CD8-positive, alpha-beta memory T cell (primary cell): ENCODE measurements at regions not wholly inside any gene's neighbourhood (a gene's known extent, or its start where the extent isn't known, plus 50 kb on each side); places are given as distances from the start of the nearest gene placed in this dataset.
"Not testable (repeated sequence)": the region's sequence is repeated elsewhere in the genome, so short reads cannot be mapped to it uniquely, and the experiment has no call there.

ENCODE experiments used
- CTCF ChIA-PET: fragments of 350-600 bp; sonication (Branson Sonifier 250); formaldehyde crosslinking; loops from one replicate; lab custom pipeline; 2021; ENCODE audit warnings: antibody characterized with exemption; lab: Charles Lee
- POLR2A ChIA-PET: fragments of 350-600 bp; sonication (Branson Sonifier 250); formaldehyde crosslinking; loops from one replicate; lab custom pipeline; 2021; ENCODE audit warnings: antibody characterized with exemption; lab: Charles Lee
- DNase-seq, 5 donors: peaks; one replicate each; pipeline versions ENCODE4 v3.0.0 to v3.0.0-alpha.2; 2020 to 2022; ENCODE audit warnings: mixed read lengths in 1 of 5
- H3K27ac ChIP-seq: one replicate; pipeline ENCODE4 v1.7.0; 2013; ENCODE audit warnings: low read depth, mild to moderate bottlenecking, low read length, moderate library complexity
- H3K27me3 ChIP-seq: 2 replicates; pipeline ENCODE4 v1.7.0; 2013; ENCODE audit warnings: low read length, mild to moderate bottlenecking; ENCODE audit not compliant: insufficient read depth, poor library complexity, severe bottlenecking
- H3K36me3 ChIP-seq: 2 replicates; pipeline ENCODE4 v1.7.0; 2013; ENCODE audit warnings: mild to moderate bottlenecking, low read length, moderate library complexity; ENCODE audit not compliant: insufficient read depth
- H3K4me1 ChIP-seq: 2 replicates; pipeline ENCODE4 v1.7.0; 2013; ENCODE audit warnings: mild to moderate bottlenecking, low read length, moderate library complexity; ENCODE audit not compliant: insufficient read depth
- H3K4me3 ChIP-seq: 2 replicates; pipeline ENCODE4 v1.7.0; 2013; ENCODE audit warnings: mild to moderate bottlenecking, low read length
- H3K9me3 ChIP-seq: 2 replicates; pipeline ENCODE4 v1.7.0; 2013; ENCODE audit warnings: mild to moderate bottlenecking, low read length
- H3K27ac Mint-ChIP-seq, 8 donors: one replicate each; pipeline ENCODE4 v1.8.0; 2020 to 2021; ENCODE audit warnings: mixed read lengths in 8 of 8, mild to moderate bottlenecking in 6 of 8, inconsistent platforms in 3 of 8, moderate library complexity in 3 of 8
- H3K27me3 Mint-ChIP-seq, 2 donors: one replicate each; pipeline ENCODE4 v1.8.0; 2020 to 2021; ENCODE audit warnings: mixed read lengths in 2 of 2, mild to moderate bottlenecking in 1 of 2, moderate library complexity in 1 of 2
- H3K36me3 Mint-ChIP-seq, 3 donors: one replicate each; pipeline ENCODE4 v1.8.0; 2020 to 2021; ENCODE audit warnings: mixed read lengths in 3 of 3, inconsistent platforms in 1 of 3, mild to moderate bottlenecking in 1 of 3
- H3K4me1 Mint-ChIP-seq, 3 donors: one replicate each; pipeline ENCODE4 v1.8.0; 2020 to 2021; ENCODE audit warnings: mixed read lengths in 3 of 3, inconsistent platforms in 1 of 3, mild to moderate bottlenecking in 1 of 3
- H3K4me3 Mint-ChIP-seq, 7 donors: one replicate each; pipeline ENCODE4 v1.8.0; 2020 to 2021; ENCODE audit warnings: mixed read lengths in 7 of 7, mild to moderate bottlenecking in 6 of 7, moderate library complexity in 4 of 7, inconsistent platforms in 2 of 7
- H3K9me3 Mint-ChIP-seq, 5 donors: one replicate each; pipeline ENCODE4 v1.8.0; 2020 to 2022; ENCODE audit warnings: mixed read lengths in 5 of 5, mild to moderate bottlenecking in 3 of 5, moderate library complexity in 2 of 5, inconsistent platforms in 1 of 5

DNA sequence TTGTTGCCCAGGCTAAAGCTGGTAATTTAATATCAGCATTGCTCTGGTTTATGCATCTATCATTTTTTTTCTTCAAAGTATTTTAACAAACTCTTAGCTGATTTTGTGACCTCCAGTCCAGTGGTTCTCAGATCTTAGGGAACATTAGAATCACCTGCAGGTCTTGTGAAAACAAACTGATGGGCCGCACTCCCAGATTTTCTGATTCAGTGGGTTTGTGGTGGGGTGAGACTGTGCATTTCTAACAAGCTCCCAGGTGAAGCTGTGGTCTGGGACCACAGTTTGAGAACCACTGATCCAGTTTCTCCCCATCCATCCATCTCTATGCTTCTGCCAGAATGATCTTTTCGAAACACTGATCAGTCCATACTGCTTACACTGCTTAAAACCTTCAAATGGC is 305.7 kb upstream of the USP24 start:
- no peak overlapping the region for H3K4me3 Mint-ChIP-seq
- CTCF ChIA-PET = no interaction called here
- POLR2A ChIA-PET = no interaction called here

DNA sequence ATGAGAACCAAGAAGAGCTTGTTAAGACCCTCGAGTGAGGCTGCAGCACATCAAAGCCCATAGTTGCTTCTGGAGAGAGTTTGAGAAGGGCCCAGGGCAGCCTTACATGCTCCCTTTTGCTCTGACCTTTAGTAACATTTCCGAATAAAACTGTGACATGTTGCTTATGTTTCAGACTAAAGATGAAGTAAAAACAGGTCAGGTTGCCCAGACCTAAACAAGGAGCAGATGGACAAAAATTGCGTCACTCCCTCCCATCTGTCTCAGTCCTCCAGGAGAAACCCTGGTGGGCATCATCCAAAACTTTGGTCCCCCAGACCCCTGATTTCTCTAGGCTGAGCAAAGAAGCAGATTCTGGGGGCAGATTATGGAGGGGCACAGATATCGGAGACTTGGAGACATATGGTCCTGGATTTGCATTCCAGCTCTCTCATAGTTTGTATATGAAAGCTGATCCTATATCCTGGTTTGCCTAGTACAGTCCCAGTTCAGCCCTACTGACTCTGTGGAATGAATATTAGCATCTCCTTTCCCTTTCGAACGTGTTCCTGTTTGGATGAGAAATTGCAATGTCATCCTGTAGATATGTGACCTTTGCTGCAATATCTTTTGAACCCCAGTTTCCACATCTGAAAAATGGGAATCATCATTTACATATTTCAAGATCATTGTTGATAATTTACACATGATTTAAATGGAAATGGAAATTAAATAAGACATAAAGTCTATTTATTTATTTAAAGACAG is 304.9 kb upstream of the USP24 start:
- Histone ChIP-seq H3K4me1 (no peaks in the 10 kb centered on the region), H3K27ac (no peak overlapping the region), H3K4me3 (no peak overlapping the region), H3K36me3 (no peaks in the 10 kb centered on the region), H3K9me3 (no peaks in the 10 kb centered on the region), H3K27me3 (no peaks in the 10 kb centered on the region)
- Mint-ChIP-seq H3K4me1 (no peaks in the 10 kb centered on the region), H3K27ac (no peak overlapping the region), H3K27me3 (peaks cover 6 to 22% of the 10 kb centered on the region in 2 donors), H3K4me3 (no peak overlapping the region), H3K9me3 (no peaks in the 10 kb centered on the region), H3K36me3 (no peaks in the 10 kb centered on the region)
- CTCF ChIA-PET = no interaction called here
- POLR2A ChIA-PET = no interaction called here
- DNase-seq = no peak

More for the DNA sequence above, 305.7 kb upstream of the USP24 start:
- Mint-ChIP-seq H3K4me1 (no peaks in the 10 kb centered on the region), H3K36me3 (no peaks in the 10 kb centered on the region), H3K9me3 (no peaks in the 10 kb centered on the region), H3K27ac (no peak overlapping the region), H3K27me3 (peaks cover 6 to 17% of the 10 kb centered on the region in 2 donors)
- H3K36me3 ChIP-seq = no peaks in the 10 kb centered on the region
- H3K9me3 ChIP-seq = no peaks in the 10 kb centered on the region
- no peak overlapping the region for H3K27ac ChIP-seq
- no peaks in the 10 kb centered on the region for H3K4me1 ChIP-seq
- no peak for DNase-seq
- no peak overlapping the region for H3K4me3 ChIP-seq
- no peaks in the 10 kb centered on the region for H3K27me3 ChIP-seq

DNA sequence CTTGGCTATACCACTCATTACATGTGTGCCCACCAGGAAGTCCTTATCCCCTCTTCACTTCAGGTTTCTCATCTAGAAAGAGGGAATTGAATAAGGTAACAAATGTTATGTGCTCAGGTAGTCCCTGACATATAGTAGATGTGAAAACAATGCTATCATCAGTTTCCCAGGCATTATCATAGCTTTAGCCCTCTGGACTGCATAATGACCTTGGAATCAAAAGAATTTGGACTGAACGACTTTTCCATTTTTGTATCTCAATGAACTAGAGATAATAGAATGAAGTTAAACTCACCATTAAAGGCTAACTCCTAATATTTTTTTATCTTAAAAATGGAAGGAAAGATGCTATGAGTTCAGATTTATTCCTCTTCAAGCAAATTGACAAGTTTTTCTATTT is 304.1 kb upstream of the USP24 start:
- H3K27me3 ChIP-seq = no peaks in the 10 kb centered on the region
- H3K4me3 ChIP-seq = no peak overlapping the region
- H3K27me3 Mint-ChIP-seq = peaks cover 11 to 22% of the 10 kb centered on the region in 2 donors
- H3K9me3 ChIP-seq = no peaks in the 10 kb centered on the region
- no peaks in the 10 kb centered on the region for H3K9me3 Mint-ChIP-seq
- ChIA-PET POLR2A (no interaction called here), CTCF (no interaction called here)
- H3K27ac Mint-ChIP-seq = no peak overlapping the region
- no peaks in the 10 kb centered on the region for H3K36me3 Mint-ChIP-seq
- H3K36me3 ChIP-seq = no peaks in the 10 kb centered on the region
- no peaks in the 10 kb centered on the region for H3K4me1 Mint-ChIP-seq
- DNase-seq = no peak
- H3K4me1 ChIP-seq = no peaks in the 10 kb centered on the region
- H3K27ac ChIP-seq = no peak overlapping the region
- H3K4me3 Mint-ChIP-seq = no peak overlapping the region

DNA sequence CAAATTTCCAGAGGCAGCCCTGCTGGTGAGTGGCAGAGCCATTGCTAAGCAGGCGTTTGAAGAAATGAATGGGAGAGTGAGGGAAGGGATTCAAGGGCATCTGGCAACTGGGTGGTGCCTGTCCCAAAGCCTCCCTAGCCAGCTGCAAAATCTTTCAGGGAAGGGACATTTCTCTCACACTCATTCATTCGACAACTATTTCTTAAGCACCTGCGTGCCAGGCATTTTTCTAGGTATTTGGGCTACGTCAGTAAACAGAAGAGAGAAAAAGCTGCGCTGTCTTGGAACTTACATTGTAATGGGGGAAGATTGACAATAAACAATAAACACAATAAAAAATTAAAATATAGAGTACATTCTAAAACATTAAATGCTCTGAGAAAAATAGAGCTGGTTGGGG is 301.9 kb upstream of the USP24 start:
- H3K9me3 Mint-ChIP-seq = no peaks in the 10 kb centered on the region
- H3K27me3 Mint-ChIP-seq = peaks cover 8 to 22% of the 10 kb centered on the region in 2 donors
- H3K4me3 Mint-ChIP-seq = no peak overlapping the region
- POLR2A ChIA-PET = no interaction called here
- H3K4me1 ChIP-seq = no peaks in the 10 kb centered on the region
- H3K36me3 ChIP-seq = no peaks in the 10 kb centered on the region
- no peak for DNase-seq
- CTCF ChIA-PET = no interaction called here
- no peaks in the 10 kb centered on the region for H3K36me3 Mint-ChIP-seq
- no peak overlapping the region for H3K27ac ChIP-seq
- no peaks in the 10 kb centered on the region for H3K4me1 Mint-ChIP-seq
- H3K4me3 ChIP-seq = no peak overlapping the region
- no peaks in the 10 kb centered on the region for H3K9me3 ChIP-seq
- no peaks in the 10 kb centered on the region for H3K27me3 ChIP-seq
- H3K27ac Mint-ChIP-seq = no peak overlapping the region

DNA sequence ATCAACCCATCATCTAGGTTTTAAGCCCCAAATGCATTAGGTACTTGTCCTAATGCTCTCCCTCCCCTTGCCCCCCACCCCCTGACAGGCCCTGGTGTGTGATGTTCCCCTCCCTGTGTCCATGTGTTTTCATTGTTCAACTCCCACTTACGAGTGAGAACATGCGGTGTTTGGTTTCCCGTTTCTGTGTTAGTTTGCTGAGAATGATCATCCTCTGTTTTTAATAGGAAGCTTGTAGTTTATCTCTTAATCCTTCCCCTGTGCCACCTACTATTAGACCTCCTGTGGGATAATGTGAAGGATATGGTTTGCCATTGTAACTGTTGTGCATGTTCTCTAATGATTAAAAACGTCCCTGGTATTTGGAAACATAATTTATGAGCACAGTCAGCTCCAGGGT is 299.4 kb upstream of the USP24 start:
- H3K27me3 ChIP-seq, H3K36me3 ChIP-seq, H3K27ac Mint-ChIP-seq, CTCF ChIA-PET, H3K9me3 ChIP-seq, H3K4me1 ChIP-seq, H3K4me3 Mint-ChIP-seq, H3K36me3 Mint-ChIP-seq, DNase-seq, H3K4me3 ChIP-seq, H3K27ac ChIP-seq, H3K9me3 Mint-ChIP-seq, H3K4me1 Mint-ChIP-seq, POLR2A ChIA-PET: not testable (repeated sequence)
- H3K27me3 Mint-ChIP-seq = peaks cover 8 to 27% of the 10 kb centered on the region in 2 donors

DNA sequence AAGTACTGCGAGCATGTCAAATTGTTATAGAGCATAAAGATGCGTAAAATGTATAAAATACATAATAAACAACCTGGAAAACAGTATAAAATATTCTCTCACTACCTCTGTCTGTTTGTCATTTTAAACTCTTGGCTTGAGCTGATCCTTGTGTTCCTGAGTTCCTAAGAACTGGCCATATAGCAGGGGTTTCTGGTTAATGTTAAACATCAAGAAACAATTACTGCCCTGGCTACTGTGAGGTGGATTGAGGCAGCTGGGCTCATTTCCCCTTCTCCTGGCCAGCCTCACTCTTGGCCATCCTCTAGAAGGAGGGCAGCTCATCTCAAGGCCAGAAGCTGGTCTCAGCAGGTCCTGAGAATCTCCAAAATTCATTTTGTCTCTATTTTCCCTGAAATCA is 297.3 kb upstream of the USP24 start:
- DNase-seq = no peak
- no peaks in the 10 kb centered on the region for H3K4me1 Mint-ChIP-seq
- H3K4me1 ChIP-seq = no peaks in the 10 kb centered on the region
- H3K36me3 ChIP-seq = no peaks in the 10 kb centered on the region
- H3K27ac Mint-ChIP-seq = no peak overlapping the region
- no peaks in the 10 kb centered on the region for H3K9me3 ChIP-seq
- H3K4me3 Mint-ChIP-seq = no peak overlapping the region
- H3K27me3 ChIP-seq = no peaks in the 10 kb centered on the region
- peaks cover 12 to 37% of the 10 kb centered on the region in 2 donors for H3K27me3 Mint-ChIP-seq
- no peaks in the 10 kb centered on the region for H3K36me3 Mint-ChIP-seq
- H3K27ac ChIP-seq = no peak overlapping the region
- CTCF ChIA-PET = no interaction called here
- POLR2A ChIA-PET = no interaction called here
- H3K9me3 Mint-ChIP-seq = no peaks in the 10 kb centered on the region
- no peak overlapping the region for H3K4me3 ChIP-seq

DNA sequence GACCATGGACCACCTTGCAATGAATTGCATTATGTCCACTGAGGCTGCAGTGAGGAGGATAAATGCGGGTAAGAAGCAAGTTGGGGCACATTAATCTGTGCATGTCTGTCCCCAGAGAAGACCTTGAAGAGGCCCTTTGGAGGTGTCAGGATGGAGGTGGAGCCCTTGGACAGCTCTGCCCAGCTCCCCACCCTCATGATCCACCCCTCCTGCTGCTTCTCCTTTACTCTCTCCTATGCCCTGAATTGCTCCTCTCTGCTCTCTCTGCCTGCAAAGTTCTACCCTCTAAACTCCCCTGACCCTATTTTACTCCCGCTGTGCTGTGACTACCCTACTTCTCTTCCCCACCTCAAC is 292.4 kb upstream of the USP24 start:
- H3K4me3 Mint-ChIP-seq = no peak overlapping the region
- Histone ChIP-seq H3K27ac (no peak overlapping the region), H3K36me3 (no peaks in the 10 kb centered on the region), H3K4me1 (no peaks in the 10 kb centered on the region), H3K4me3 (no peak overlapping the region), H3K9me3 (no peaks in the 10 kb centered on the region), H3K27me3 (no peaks in the 10 kb centered on the region)
- H3K4me1 Mint-ChIP-seq = no peaks in the 10 kb centered on the region
- H3K9me3 Mint-ChIP-seq = no peaks in the 10 kb centered on the region
- no peaks in the 10 kb centered on the region for H3K36me3 Mint-ChIP-seq
- POLR2A ChIA-PET = no interaction called here
- CTCF ChIA-PET = no interaction called here
- peaks cover 8 to 44% of the 10 kb centered on the region in 2 donors for H3K27me3 Mint-ChIP-seq
- H3K27ac Mint-ChIP-seq = no peak overlapping the region
- DNase-seq = no peak

DNA sequence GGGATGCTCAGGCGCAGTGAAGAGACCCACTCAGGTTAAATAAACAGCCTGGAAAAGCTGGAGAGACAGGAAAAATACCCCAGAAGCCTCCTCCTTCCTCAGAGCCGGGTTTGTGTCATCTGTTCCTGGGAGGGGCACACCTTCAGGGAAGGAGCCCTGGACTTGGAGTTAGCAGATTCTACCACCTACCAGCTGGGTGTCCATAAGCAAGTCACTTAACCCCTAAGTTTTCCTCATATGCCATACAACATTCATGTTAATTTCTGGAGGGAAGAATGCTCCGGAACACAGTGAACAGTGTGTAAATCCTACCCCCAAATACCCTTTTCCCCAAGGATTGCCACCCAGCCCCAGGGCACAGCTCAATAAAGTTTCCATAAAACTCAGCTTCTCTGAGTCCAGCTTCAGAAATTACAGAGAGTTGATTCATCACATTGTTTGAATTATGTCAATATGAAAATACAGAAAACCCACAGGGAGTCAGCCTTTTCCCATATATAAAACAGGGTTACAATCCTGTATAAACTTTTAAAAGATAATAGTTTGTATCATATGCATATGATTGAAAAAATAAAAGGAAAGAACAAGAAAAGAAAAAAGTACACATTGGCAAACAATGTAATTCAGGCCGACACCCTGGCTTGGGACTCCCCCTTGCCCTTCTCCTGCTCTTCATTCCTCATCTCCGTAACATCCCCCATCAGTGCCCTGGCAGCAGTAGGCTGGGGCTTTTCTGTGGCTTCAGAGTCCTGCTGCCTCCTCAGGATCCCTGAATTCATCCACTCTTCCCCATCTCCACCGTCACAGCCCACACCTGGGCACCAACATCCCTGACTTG is 291.8 kb upstream of the USP24 start:
- Mint-ChIP-seq H3K4me3 (peak overlapping the region in 1 of 7 donors; percentile 65), H3K9me3 (no peaks in the 10 kb centered on the region), H3K27ac (no peak overlapping the region), H3K36me3 (no peaks in the 10 kb centered on the region), H3K4me1 (no peaks in the 10 kb centered on the region), H3K27me3 (peaks cover 8 to 44% of the 10 kb centered on the region in 2 donors)
- POLR2A ChIA-PET = no interaction called here
- Histone ChIP-seq H3K4me3 (no peak overlapping the region), H3K36me3 (no peaks in the 10 kb centered on the region), H3K27ac (no peak overlapping the region), H3K9me3 (no peaks in the 10 kb centered on the region), H3K4me1 (no peaks in the 10 kb centered on the region), H3K27me3 (no peaks in the 10 kb centered on the region)
- CTCF ChIA-PET = no interaction called here
- DNase-seq = no peak
